GM21576 (cell line): ENCODE measurements at regions not wholly inside any gene's neighbourhood (a gene's known extent, or its start where the extent isn't known, plus 50 kb on each side); places are given as distances from the start of the nearest gene placed in this dataset.
"Not testable (repeated sequence)": the region's sequence is repeated elsewhere in the genome, so short reads cannot be mapped to it uniquely, and the experiment has no call there.

Source experiments
- ATAC-seq: cut with Tn5 transposase; IDR thresholded peaks from one replicate; pipeline ENCODE4 v1.9.1; 2021; ENCODE audit warnings: mild to moderate bottlenecking, moderate library complexity; ENCODE audit not compliant: unreplicated experiment

DNA sequence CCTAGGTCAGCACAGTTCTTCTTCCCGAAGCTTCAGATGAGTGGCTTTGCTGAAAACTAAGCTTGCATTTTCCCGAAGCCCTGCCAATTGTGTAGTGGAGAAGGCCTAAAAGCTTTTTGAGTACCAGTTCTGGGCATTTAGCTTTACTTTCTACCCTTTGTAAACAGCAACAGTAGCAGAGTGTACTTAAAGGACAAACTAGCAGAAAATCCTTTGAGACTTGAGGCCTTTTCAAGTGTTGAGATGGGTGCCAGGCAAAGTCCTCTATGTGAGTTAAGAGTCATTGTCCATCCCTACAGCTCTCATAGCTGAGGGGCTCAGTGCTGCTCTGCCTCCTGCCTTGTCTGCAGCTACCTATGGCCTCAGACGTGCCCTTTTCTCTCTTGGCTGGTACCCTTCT lies 368.2 kb downstream of the CCSER2 start:
- no peak for ATAC-seq

DNA sequence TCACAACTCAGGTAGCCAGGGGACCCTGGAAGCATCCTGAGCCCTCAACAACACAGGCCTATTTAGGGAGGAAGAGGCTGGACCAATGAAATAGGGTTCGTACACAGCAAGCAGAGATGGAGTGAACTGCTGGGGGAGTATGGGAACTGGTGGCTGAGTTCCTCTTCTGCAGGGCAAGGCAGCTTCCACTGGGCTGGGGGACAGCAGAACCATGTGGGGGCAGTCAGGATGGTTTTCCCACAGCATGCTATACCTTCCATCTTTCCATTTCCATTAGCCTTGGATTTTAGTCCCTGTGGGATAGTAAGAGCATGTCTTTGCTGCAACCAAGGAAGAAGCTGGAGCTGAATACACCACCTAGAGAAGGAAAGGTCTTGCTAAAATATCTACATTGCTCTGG lies 370.6 kb downstream of the CCSER2 start:
- ATAC-seq: no peak

DNA sequence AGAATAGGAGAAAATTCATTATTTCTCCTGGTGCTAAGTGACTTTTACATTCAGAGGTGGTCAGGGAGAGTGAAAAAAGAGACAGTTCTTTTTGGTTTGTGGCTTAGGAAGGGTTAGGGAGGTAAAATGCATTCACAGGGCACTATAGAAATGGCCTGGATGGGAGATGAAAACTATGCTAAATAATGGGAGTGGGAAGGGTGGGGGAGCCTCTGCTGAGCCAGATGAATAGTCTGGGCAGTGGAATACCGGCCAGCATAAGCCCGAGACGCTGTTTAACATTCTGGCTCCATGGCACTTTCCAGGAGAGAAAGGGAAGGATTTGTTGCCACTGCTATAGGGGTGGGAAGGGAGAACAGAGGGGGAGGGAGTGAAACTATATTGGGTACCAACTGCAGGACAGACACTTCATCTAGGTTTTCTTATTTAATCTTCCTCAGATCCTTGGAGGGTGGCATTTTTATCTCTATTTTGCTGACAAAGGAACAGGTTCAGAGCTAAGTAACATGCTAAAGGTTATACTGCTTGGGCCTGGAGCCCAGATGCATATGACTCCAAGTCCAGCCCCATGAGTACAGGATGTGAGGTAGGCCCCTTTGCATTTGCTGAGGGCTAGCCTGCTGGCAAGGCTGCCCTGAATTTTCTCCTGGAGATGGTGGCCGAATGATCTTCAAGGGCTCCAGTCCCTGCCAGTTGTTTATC lies 372.4 kb downstream of the CCSER2 start:
- ATAC-seq: no peak

DNA sequence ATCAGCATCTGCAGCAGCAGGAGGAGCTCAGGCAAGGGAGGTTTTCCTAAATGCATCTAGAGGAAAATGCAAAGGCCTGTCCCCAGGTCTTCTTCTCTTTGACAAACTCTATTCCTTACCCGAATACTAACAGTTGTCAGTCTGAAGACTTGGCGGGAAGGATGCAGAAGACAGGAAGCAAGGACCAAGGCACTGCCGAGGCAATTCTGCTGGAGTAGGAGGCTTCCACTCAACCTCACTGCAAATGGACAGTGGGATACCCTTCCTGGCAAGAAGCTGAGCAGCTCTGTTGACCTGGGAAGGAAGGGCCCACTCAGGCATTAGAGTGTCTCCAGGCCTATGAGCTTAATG lies 373.0 kb downstream of the CCSER2 start:
- ATAC-seq: no peak

DNA sequence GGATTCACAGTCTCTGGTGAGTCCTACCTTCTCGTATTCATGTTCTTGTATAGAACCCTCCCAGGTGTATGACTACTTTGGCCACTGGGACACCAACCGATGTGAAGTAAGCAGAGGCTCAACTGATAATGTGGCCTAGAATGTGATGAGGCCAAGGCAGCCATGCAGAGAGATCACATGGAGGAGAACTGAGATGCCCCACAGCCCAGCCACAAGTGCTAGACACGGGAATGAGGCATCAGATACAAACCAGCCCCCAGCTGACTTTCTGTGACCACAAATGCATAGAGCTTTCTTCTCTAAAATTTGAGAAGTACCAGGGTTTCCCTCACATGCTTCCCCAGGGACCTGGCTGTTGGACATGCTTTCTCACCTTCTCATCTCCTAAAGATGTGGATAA lies 375.7 kb downstream of the CCSER2 start:
- ATAC-seq: no peak

DNA sequence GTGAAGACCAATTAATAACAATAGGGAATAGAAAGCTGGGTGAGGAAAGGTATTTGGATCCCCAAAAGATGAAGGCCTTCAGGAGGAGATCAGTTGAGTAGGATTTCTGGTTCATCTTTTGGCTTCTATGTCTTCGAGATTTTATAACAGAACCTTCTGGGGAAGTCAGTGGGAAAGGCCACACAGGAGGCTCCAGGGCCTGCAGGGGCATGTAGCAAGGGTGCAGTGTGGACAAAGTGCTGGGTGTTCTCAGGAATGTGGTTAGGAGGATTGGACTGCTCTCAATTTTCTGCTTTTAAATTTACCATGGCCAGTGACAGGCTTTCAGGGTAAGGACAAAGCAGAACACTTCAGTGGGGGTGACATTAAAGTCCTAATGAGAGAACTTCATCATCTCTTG lies 378.0 kb downstream of the CCSER2 start:
- ATAC-seq: no peak

DNA sequence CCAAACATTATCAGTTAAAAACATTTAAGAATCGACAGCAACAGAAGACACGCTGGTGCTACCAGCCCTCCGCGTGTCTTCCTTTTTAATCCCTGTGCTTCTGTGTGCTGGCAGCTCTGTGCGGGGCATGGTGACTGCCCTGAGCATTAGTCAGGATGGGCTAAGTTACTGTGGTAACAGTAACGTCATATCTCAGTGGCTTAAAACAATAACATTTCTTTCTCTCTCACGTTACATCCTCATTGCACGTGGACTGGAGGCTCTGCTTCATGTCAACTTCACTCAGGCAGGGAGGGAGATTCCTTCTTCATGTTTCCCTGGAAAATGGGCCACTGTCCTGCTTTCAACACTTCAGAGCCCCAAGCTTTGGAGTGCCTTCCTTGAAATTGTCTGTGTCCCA lies 378.5 kb downstream of the CCSER2 start:
- ATAC-seq: no peak

DNA sequence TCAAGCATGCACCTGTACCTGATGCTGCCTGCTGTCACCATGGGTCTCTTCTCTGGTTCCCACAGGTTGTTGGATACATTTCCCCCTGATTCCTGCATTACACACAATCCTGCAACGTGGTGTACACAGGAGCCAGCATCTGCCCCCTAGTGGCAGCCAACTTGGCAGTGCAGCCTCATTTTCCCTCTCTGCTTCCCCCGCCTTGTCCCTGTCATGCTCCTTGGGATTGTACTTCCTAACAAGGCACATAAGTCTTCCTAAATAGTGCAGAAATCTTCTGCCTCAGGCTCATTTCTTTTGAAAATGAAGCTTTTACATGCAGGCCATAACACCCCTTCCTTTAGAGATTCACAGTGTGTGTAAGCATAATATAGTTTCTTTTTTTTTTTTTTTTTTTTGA lies 387.5 kb downstream of the CCSER2 start:
- no peak for ATAC-seq

DNA sequence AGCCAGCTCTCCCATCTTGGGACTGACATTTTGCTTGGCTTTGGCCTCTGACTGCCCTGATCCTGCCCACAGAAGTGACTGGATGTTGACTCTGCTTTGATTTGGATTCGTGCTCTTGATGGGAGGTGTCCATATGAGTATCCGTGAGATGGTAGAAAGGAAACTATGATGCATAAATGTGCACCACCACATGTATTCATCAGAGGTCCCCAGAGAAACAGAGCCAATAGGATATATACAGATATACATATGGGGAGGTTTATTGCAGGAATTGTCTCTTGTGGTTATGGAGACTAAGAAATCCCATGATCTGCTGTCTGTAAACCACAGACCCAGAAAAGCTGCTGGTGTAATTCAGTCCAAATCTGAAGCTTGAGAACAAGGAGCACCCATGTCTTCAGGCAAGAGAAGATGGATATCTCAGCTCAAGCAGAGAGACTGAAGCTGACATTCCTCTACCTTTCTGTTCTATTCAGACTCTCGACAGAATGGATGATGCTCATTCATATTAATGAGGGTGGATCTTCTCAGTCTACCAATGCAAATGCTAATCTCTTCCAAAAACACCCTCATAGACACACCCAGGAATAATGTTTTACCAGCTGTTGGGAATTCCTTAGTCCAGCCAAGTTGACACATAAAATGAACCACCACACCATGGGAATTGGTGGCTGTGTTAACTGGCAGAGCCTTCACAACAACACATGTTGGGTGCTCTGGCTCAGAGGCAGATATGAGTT lies 390.7 kb downstream of the CCSER2 start:
- no peak for ATAC-seq

DNA sequence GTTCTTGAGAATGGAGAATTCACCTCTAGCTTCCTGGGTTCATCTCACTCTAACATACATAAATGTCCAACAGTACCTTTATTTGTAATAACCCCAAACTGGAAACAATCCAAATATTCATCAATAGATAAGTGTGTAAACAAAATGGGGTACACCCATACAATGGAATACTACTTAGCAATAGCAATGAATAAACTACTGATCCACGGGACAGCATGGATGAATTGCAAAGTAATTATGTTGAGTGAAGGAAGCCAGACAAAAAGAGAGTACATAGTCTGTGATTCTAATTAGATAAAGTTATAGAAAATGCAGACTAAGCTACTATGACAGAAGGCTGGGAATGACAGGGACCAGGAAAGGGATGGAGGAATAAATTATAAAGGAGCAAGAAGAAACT lies 391.3 kb downstream of the CCSER2 start:
- no peak for ATAC-seq

DNA sequence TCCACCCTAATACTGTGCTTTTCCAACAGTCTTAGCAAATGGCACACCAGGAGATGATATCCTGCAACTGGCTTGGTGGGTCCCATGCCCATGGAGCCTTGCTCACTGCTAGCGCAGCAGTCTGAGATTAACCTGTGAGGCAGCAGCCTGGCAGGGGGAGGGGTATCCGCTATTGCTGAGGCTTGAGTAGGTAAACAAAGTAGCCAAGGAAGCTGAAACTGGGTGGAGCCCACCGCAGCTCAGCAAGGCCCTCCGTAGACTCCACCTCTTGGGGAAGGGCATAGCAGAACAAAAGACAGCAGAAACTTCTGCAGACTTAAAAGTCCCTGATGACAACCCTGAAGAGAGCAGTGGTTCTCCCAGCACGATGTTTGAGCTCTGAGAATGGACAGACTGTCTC lies 399.0 kb downstream of the CCSER2 start:
- ATAC-seq: no peak

DNA sequence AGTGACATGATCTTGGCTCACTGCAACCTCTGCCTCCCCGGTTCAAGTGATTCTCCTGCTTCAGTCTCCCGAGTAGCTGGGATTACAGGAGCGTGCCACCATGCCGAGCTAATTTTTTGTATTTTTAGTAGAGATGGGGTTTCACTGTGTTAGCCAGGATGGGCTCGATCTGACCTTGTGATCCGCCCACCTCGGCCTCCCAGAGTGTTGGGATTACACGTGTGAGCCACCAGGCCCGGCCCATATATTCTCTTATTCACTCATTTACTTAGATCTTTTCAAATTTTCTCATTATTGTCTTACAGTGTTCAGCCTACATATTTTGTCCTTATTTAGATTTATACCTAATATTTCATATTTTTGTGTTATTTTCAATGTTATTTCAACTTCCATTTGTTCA lies 410.7 kb downstream of the CCSER2 start:
- not testable (repeated sequence) for ATAC-seq

DNA sequence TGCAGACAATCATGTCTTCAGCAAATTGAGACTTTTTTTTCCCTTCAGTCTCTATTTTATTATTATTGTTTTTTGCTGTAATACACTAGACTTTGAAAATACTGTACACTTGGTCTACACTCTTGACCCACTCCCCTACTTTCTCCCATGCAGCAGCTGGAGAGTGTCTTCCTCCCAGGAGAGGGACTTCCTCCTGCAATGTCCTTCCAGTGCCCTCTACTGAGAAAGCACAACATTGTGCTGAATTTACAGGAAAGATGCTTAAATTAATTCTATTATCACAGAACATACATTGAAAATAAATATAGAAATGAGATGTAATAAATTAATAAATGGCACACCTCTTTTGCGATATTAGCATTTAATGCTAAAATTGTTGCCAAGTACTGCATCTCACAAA lies 411.3 kb downstream of the CCSER2 start:
- no peak for ATAC-seq

DNA sequence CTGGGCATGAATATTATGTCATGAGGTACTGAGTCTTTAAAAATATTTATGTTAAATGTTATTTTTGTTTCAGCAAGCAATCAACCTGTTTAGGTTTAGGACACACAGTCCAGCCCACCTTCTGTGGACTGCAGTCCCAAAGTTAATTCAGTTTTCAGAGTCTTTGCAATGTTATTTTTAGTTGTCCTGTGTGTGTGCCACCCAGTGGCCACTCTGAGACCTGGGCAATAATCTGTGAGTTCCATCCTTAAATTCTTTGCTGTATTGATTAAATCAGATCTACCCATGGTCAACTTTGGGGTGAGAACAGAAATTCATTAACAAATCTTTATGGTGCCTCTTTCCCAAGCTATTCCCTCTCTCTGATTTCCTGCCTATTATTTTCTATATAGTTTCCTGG lies 415.1 kb downstream of the CCSER2 start:
- no peak for ATAC-seq

DNA sequence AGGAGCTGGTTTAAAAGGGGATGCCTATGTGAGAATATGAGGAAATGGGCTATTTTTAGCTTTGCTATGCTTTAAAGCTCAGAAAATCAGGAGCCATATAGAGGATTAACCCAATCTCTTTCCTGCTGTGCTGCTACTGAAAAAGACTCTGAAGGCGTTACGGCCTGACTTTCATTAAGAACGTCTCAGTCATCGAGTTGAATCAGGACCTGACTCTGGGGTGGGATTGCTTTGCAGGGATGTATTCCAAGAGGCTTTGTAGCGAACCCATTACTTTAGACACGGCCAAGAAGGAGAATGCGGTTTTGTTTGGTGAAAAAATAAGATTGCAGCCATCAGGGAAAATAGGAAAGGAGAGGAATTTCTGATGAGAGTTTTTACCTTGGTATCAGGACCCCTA lies 426.9 kb downstream of the CCSER2 start:
- ATAC-seq: no peak

DNA sequence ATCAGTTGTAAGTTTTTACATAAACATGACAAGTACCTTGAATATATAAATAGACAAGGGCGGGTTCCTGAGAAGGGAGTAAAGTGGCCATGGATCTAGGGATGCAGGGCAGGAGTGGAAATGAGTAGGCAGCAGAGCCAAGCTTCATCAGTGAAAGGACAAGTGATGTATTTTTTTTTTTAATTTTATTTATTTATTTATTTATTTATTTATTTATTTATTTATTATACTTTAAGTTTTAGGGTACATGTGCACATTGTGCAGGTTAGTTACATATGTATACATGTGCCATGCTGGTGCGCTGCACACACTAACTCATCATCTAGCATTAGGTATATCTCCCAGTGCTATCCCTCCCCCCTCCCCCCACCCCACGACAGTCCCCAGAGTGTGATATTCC lies 428.3 kb downstream of the CCSER2 start:
- not testable (repeated sequence) for ATAC-seq

DNA sequence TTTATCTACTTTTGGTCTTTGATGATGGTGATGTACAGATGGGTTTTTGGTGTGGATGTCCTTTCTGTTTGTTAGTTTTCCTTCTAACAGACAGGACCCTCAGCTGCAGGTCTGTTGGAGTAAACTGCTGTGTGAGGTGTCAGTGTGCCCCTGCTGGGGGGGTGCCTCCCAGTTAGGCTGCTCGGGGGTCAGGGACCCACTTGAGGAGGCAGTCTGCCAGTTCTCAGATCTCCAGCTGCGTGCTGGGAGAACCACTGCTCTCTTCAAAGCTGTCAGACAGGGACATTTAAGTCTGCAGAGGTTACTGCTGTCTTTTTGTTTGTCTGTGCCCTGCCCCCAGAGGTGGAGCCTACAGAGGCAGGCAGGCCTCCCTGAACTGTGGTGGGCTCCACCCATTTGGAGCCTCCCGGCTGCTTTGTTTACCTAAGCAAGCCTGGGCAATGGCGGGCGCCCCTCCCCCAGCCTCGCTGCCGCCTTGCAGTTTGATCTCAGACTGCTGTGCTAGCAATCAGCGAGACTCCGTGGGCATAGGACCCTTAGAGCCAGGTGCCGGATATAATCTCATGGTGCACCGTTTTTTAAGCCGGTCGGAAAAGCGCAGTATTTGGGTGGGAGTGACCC lies 433.7 kb downstream of the CCSER2 start:
- not testable (repeated sequence) for ATAC-seq

DNA sequence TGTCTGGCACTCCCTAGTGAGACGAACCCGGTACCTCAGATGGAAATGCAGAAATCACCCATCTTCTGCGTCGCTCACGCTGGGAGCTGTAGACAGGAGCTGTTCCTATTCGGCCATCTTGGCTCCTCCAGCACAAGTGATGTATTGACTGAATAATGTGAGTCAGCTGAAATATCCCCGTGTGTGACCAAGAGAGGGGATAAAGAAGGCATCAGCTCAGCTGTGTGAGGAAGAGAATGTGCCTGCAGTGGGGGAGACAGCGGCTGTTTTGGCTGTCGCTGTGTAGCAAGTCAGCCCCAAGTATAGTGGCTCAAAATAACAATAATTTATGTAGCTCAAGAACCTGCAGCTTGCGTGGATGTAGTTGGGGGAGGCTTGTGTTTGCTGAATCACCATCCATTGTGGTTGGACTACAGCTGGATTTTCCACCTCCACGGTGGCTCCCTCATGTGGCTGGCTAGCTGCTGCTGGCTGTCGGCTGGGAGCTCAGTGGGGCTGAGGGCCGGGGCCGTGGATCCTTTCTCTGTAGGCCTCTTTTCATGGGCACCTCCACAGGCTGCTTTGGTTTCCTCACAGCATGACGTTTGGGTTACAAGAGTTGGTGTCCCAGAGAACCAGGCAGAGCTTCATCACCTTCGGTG lies 434.5 kb downstream of the CCSER2 start:
- ATAC-seq: no peak

DNA sequence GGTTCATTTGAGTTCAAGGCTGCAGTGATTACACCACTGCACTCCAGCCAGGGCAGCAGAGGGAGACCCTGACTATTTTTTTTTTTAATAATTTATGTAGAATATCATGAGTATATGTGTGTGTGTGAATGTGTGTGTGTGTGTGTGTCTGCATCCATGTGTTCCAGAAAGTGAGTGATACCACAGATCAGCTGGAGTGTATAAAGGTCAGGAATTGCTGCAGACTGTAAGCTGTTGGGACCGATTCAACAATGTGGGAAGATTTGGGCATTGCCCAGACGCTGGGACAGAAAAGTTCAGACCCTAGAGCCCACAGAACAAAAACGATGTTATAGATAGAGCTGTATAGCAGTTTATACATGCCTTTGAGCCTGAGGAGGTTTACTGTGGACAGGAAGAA lies 435.6 kb downstream of the CCSER2 start:
- ATAC-seq: no peak

DNA sequence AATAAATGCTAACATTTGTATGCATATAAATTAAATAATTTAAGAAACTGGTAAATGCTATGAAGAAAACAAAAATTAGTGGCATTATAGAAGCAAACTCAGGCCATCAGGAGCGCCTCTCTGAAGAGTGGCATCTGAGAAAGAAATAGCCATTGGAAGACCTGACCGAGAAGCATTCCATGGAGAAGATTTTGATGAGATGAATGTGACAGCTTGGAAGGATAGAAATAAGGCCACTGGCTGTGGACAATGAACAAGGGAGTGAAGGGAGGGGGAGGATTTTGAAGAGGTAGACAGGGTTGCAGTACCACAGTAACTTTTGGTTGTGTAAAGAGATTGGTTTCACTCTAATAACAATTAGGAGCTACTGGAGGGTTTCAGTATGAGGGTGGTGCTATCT lies 436.7 kb downstream of the CCSER2 start:
- ATAC-seq: no peak

DNA sequence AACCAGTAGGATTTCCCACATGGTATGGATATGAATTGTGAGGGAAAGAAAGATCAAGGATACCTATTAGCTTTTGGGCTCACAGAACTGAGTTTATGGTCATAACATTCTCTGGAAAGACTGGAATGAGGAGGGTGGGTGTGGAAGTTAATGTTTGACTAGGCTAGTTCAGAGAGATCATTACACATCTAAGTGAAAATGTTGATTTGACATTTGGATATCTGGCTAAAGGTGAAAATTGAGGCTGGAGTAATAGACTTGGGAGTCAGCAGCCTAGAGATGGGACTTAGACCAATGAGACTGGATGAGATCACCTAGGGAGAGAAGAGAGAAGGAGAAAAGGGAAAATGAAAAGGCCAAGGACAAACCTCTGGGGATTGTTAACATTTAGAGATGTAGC lies 437.3 kb downstream of the CCSER2 start:
- ATAC-seq: no peak

DNA sequence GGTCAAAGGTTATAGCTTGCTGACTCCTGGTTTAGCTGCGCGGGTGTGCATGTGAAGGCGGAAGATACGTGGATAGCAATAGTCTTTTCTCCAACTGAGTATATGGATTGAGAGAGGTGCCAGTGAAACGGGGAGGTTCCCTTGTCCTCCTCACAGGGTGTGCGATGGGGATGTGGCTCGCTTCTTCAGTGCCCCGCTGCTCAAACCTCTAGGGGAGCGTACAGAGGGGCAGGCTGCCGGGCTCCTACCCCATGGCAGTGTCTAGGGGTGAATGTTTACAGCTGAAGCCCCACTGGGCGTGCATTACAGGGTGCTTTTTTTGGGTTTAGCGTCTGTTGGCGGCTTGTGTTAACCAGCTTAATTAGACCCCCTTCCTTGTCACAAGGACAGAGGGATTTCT lies 438.5 kb downstream of the CCSER2 start:
- no peak for ATAC-seq
